AG09319 (cell line): ENCODE measurements at regions not wholly inside any gene's neighbourhood (a gene's known extent, or its start where the extent isn't known, plus 50 kb on each side); places are given as distances from the start of the nearest gene placed in this dataset.

Experiments used
- DNase-seq: peaks from one replicate; pipeline ENCODE4 v3.0.0-alpha.2; 2010; ENCODE audit warnings: low read depth; ENCODE audit errors: extremely low read depth
- CTCF ChIP-seq: IDR thresholded peaks from 2 replicates; pipeline ENCODE4 v1.5.1; 2011; ENCODE audit warnings: low read depth, mild to moderate bottlenecking, inconsistent platforms, low read length, moderate library complexity

GRCh38 chr18:42184685-42185477 is 229.8 kb downstream of the PIK3C3 start:
- DNase-seq = no peak
- no peak for TF ChIP-seq CTCF

DNA sequence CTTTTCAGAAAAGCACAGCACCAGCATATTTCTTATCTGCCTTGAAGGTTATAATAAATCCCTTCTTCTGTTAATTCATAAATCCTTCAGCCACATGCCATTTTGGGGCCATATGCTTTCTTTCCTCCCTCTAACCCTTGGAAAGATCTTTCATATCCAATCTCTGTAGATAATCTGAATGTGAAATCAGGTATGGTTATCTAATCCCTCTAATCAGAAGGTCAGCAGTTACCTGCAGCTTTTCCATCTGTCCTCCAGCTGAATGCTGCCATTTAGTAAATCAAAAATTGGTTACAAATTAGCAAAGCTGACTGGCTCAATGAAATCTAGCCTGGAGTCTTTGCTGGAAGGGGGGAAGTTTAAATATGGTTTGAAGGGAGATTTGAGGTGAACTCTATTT is 230.5 kb downstream of the PIK3C3 start:
- DNase-seq = no peak
- TF ChIP-seq CTCF = no peak

DNA sequence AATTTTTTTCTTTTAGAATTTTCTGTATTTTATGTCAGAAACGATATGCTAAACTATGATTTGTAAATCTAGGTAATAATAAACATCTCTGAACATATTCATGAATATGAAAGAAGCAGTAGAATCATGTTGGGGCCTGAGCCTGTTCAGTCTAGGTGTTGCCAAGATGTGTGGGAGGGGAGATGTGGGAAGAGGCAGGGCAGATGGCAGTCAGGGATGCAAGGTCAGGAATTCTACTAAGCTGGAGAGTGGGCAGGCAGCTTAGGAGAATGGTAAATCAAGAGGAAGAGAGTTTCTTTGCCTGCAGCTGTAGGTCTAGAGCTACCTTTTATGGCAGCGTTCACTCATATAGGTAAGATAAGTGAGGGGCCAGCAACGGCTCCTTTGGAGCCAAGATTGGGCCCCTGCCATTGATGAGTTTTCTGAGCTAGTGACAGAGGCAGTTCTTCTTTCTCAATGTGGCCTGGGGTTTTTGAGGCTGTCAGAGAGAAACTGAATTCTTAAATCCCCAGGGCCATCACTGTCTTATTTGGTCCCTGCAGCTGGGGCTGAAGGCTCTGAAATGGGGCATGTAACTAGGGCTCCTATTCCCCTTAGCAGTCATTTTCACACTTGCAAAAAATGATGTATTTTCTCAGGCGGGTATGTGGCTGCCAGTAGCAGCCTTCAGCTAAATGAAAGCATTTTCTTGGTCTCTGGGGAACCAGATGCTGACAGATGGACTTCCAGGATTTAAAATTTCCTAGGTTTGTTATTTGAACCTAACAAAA is 232.8 kb downstream of the PIK3C3 start:
- no peak for DNase-seq
- TF ChIP-seq CTCF = no peak

DNA sequence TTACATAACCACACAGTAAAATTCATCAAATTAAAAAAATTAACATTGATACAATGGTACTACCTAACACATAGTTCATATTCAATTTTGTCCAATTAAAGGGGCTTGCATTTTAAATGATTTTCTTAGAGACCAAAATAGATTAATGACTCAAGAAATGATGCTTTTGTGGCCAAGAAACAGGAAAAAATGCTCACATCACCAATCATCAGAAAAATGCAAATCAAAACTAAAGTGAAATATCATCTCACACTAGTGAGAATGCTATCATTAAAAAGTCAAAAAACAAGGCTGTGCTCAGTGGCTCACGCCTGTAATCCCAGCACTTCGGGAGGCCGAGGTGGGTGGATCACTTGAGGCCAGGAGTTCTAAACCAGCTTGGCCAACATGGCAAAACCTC is 235.6 kb downstream of the PIK3C3 start:
- DNase-seq = no peak
- TF ChIP-seq CTCF = no peak

DNA sequence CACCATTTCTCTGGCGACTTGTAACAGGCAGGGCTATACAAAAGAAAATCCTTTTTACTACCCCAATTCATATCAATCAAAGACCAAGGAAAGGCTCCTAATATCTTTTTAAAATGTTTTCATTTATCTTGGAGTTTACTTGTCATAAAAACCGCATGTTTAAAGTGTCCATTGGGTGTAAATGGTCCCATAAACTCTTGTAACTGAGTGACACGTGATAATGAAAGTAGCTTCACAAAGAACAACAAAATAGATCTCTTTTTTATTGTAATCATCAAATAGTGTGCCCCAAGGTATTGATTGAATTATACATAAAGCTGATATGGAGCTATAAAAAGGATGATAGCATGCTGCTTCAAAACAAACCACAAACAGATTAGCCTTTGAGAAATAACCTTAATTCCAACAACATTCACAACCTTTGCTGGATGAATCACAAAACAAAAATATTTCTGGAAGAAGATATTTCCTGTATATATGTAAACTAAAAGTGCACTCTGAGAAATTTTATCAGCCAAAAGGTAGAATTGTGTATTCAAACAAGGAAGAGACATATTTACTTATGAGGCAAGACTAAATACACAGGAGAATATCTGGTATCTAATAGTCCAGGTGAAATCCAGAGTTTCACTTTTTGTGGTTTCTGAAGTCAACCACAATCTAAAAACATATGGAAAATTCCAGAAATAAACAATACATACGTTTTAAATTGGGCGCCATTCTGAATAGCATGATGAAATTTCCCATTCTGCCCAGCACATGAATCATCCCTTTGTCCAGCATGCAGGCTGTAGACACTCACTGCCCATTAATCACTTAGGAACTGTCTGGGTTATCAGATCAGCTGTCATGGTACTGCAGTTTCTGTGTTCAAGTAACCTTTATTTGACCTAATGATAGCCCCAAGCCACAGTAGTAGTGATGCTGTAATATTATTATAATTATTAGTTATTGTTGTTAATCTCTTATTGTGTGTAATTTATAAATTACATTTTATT is 237.5 kb downstream of the PIK3C3 start:
- no peak for TF ChIP-seq CTCF
- no peak for DNase-seq

GRCh38 chr18:42196651-42197050 is 241.6 kb downstream of the PIK3C3 start:
- no peak for DNase-seq
- TF ChIP-seq CTCF = no peak

DNA sequence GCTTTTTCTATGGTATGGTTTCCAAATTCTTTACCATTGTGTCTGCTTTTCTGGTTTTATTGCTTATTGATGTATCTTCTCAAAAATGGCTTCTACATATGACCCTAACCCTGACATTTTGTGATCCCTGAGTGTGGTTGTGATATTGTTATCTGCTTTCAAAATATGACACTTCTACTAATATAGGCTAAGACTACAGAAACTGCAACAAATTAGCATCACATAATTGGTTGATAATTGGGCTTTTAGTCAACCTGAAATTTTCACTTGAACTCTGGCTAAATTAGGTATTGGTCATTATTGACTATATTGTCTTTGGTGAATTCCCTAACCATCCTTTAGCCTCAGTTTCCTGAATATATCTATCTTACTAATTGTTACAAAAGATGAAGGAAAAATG is 246.1 kb downstream of the PIK3C3 start:
- DNase-seq = no peak
- no peak for TF ChIP-seq CTCF
